ENCODE measurements at regions not wholly inside any gene's neighbourhood (a gene's known extent, or its start where the extent isn't known, plus 50 kb on each side); places are given as distances from the start of the nearest gene placed in this dataset.

DNA sequence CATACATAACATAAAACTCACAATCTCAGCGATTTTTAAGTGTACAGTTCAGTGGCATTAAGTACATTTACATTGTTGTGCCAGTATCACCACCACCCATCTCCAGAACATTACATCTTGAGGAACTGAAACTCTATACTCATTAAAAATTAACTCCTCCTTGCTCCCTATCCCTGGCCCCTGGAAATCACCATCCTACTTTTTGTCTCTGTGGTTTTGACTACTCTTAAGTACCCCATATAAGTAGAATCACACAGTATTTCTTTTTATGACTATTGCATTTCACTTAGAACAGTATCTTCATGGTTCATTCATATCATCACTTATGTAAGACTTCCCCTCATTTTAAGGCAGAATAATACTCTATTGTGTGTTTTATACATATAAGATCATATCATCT is 1108.1 kb downstream of the GRIK2 start:
- TF ChIP-seq, protein P1, sequence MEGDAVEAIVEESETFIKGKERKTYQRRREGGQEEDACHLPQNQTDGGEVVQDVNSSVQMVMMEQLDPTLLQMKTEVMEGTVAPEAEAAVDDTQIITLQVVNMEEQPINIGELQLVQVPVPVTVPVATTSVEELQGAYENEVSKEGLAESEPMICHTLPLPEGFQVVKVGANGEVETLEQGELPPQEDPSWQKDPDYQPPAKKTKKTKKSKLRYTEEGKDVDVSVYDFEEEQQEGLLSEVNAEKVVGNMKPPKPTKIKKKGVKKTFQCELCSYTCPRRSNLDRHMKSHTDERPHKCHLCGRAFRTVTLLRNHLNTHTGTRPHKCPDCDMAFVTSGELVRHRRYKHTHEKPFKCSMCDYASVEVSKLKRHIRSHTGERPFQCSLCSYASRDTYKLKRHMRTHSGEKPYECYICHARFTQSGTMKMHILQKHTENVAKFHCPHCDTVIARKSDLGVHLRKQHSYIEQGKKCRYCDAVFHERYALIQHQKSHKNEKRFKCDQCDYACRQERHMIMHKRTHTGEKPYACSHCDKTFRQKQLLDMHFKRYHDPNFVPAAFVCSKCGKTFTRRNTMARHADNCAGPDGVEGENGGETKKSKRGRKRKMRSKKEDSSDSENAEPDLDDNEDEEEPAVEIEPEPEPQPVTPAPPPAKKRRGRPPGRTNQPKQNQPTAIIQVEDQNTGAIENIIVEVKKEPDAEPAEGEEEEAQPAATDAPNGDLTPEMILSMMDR (IDR thresholded peaks at IDR 0.05; ENCODE audit: low read length), result no peak
- no peak for TF ChIP-seq EZH2 (IDR thresholded peaks at IDR 0.05; ENCODE audit: borderline replicate concordance, low read length)

Data from OCI-LY1 (cell line).